OCI-LY1 (cell line): ENCODE measurements at regions not wholly inside any gene's neighbourhood (a gene's known extent, or its start where the extent isn't known, plus 50 kb on each side); places are given as distances from the start of the nearest gene placed in this dataset.

Experiments used
- H2AFZ ChIP-seq: fragments of 200-600 bp; sonication (generic), shearing (Covaris generic); 2 replicates; pipeline ENCODE4 v1.6.0; 2014; ENCODE audit warnings: antibody characterized with exemption, mild to moderate bottlenecking, low read length
- H3F3A ChIP-seq: fragments of 200-600 bp; sonication (generic), shearing (Covaris generic); 2 replicates; pipeline ENCODE4 v1.6.0; 2014; ENCODE audit warnings: mild to moderate bottlenecking, antibody characterized with exemption, low read length, moderate library complexity; ENCODE audit not compliant: insufficient read depth
- H3K27ac ChIP-seq: fragments of 200-600 bp; sonication (generic); 2 replicates; pipeline ENCODE4 v1.5.1; 2014; ENCODE audit warnings: low read length, mixed run types, mild to moderate bottlenecking, low read depth; ENCODE audit not compliant: poor library complexity, severe bottlenecking
- H3K27me3 ChIP-seq: fragments of 200-600 bp; sonication (generic); 2 replicates; pipeline ENCODE4 v1.6.0; 2014; ENCODE audit warnings: antibody characterized with exemption, mild to moderate bottlenecking, low read length, moderate library complexity; ENCODE audit not compliant: insufficient read depth
- H3K36me3 ChIP-seq: fragments of 200-600 bp; sonication (generic); 2 replicates; pipeline ENCODE4 v1.6.1; 2014; ENCODE audit warnings: mild to moderate bottlenecking, antibody characterized with exemption, low read length, moderate library complexity, mixed read lengths; ENCODE audit not compliant: insufficient read depth
- H3K4me1 ChIP-seq: fragments of 200-600 bp; sonication (generic); 2 replicates; pipeline ENCODE4 v1.5.1; 2014; ENCODE audit warnings: mild to moderate bottlenecking, low read length, moderate library complexity; ENCODE audit not compliant: insufficient read depth, severe bottlenecking
- H3K4me2 ChIP-seq: fragments of 200-600 bp; sonication (generic), shearing (Covaris generic); 2 replicates; pipeline ENCODE4 v1.6.1; 2014; ENCODE audit warnings: low read length
- H3K4me3 ChIP-seq: fragments of 200-600 bp; sonication (generic); 2 replicates; pipeline ENCODE4 v1.5.1; 2014; ENCODE audit warnings: low read length, low read depth, mild to moderate bottlenecking, mixed read lengths; ENCODE audit not compliant: poor library complexity, severe bottlenecking
- H3K79me2 ChIP-seq: fragments of 200-600 bp; shearing (Covaris generic); 2 replicates; pipeline ENCODE4 v1.6.1; 2016; ENCODE audit warnings: mixed run types, low read length, mixed read lengths; ENCODE audit not compliant: insufficient read depth
- H3K9ac ChIP-seq: fragments of 200-600 bp; sonication (generic), shearing (Covaris generic); 2 replicates; pipeline ENCODE4 v1.6.1; 2014; ENCODE audit warnings: mild to moderate bottlenecking, low read length, mixed read lengths
- H3K9me2 ChIP-seq: fragments of 200-600 bp; sonication (generic), shearing (Covaris generic); 2 replicates; pipeline ENCODE4 v1.6.1; 2014; ENCODE audit warnings: low read depth, mild to moderate bottlenecking, low read length, mixed read lengths
- H3K9me3 ChIP-seq: fragments of 200-600 bp; shearing (Covaris generic); 2 replicates; pipeline ENCODE4 v1.6.1; 2014; ENCODE audit warnings: low read length, mixed read lengths
- H4K20me1 ChIP-seq: fragments of 200-600 bp; sonication (generic), shearing (Covaris generic); 2 replicates; pipeline ENCODE4 v1.6.0; 2016; ENCODE audit warnings: mild to moderate bottlenecking, low read length; ENCODE audit not compliant: insufficient read depth
- CTCF ChIP-seq: fragments of 200-600 bp; sonication (generic), shearing (Covaris generic); IDR thresholded peaks from 2 replicates; pipeline ENCODE4 v1.5.1; 2017; ENCODE audit warnings: mild to moderate bottlenecking, antibody characterized with exemption, low read length, moderate library complexity, mixed read lengths
- EZH2 ChIP-seq: fragments of 200-600 bp; sonication (generic), shearing (Covaris generic); IDR thresholded peaks from 2 replicates; pipeline ENCODE4 v1.8.0; 2017; ENCODE audit warnings: borderline replicate concordance, mixed run types, mild to moderate bottlenecking, antibody characterized with exemption, low read length, moderate library complexity, mixed read lengths

DNA sequence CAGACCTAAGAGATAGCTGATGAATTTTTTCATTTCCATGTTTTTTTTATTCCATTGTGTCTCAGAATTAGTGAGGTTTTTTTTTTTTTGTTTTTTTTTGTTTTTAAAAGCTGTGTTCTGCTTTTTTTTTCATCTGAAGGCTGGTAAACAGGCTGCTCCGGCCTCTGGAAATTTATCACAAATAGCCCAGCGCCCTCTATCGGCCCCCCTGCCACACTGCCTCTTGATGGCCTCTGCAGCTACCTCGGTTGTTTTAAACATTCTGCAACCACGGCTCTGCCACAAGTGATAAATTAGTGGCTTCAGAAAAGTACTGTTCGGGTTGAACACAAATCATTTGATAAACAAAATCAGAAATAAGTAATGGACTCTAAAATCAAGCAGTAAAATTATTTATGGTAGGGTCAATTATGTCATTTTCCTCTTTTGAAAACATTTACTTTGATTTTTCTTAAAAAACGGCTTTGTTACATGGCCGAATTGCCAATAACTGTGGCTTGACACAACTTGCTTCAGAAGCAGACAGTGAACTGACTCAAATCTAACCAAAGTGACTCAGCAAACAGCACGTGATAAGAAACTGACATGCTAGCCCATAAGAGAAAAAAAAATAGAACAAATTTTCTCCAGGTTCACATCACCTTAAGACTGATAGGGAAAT is 87.8 kb downstream of the RSL24D1 start:
- Histone ChIP-seq H3K36me3 (no peaks in the 10 kb centered on the region), H3K4me1 (no peaks in the 10 kb centered on the region), H3K4me3 (no peak overlapping the region), H3K27me3 (no peaks in the 10 kb centered on the region), H3K9me2 (no peaks in the 10 kb centered on the region), H3K9me3 (no peaks in the 10 kb centered on the region), H2AFZ (no peak overlapping the region), H3K27ac (no peak overlapping the region), H3K79me2 (no peaks in the 10 kb centered on the region), H3K4me2 (no peak overlapping the region), H3K9ac (no peak overlapping the region), H3F3A (no peaks in the 10 kb centered on the region), H4K20me1 (no peaks in the 10 kb centered on the region)
- TF ChIP-seq EZH2, result no peak
- TF ChIP-seq CTCF, result peak; percentile 86

GRCh38 chr15:55108448-55108847 is 88.3 kb downstream of the RSL24D1 start:
- no peak overlapping the region for H3K9ac ChIP-seq
- H3K79me2 ChIP-seq, result no peaks in the 10 kb centered on the region
- H2AFZ ChIP-seq, result no peak overlapping the region

DNA sequence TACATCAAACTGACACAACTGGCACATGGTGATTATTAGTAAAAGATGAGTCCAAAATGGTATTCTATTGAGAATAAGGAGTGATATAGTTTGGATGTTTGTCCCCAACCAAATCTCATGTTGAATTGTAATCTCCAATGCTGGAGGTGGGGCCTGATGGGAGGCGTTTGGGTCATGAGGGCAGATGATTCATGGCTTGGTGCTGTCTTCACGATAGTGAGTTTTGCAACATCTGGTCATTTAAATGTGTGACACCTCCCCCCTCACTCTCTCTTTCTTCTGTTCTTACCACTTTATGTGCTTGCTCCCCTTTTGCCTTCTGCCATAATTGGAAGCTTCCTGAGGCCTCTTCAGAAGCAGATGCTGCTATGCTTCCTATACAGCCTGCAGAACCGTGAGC is 90.6 kb downstream of the RSL24D1 start:
- Histone ChIP-seq H3K9me2 (no peaks in the 10 kb centered on the region), H3K4me1 (no peaks in the 10 kb centered on the region), H2AFZ (no peak overlapping the region), H3K27ac (no peak overlapping the region), H3K79me2 (no peaks in the 10 kb centered on the region), H4K20me1 (no peaks in the 10 kb centered on the region), H3K27me3 (no peaks in the 10 kb centered on the region), H3K36me3 (no peaks in the 10 kb centered on the region), H3K9me3 (no peaks in the 10 kb centered on the region), H3F3A (no peaks in the 10 kb centered on the region), H3K4me3 (no peak overlapping the region), H3K4me2 (no peak overlapping the region), H3K9ac (no peak overlapping the region)
- TF ChIP-seq CTCF (no peak), EZH2 (no peak)

More at GRCh38 chr15:55108448-55108847, 88.3 kb downstream of the RSL24D1 start:
- Histone ChIP-seq H3K27me3 (no peaks in the 10 kb centered on the region), H3K9me3 (no peaks in the 10 kb centered on the region), H3K27ac (no peak overlapping the region), H3F3A (no peaks in the 10 kb centered on the region), H3K9me2 (no peaks in the 10 kb centered on the region), H3K4me3 (no peak overlapping the region), H4K20me1 (no peaks in the 10 kb centered on the region), H3K36me3 (no peaks in the 10 kb centered on the region), H3K4me2 (no peak overlapping the region), H3K4me1 (no peaks in the 10 kb centered on the region)
- TF ChIP-seq CTCF (no peak), EZH2 (no peak)
